Body of pancreas (tissue), 4 donors: ENCODE measurements at regions not wholly inside any gene's neighbourhood (a gene's known extent, or its start where the extent isn't known, plus 50 kb on each side); places are given as distances from the start of the nearest gene placed in this dataset.

ENCODE experiments used
- CTCF ChIP-seq, 7 experiments: fragments of 450-650 bp in 4 of 7; fragments of 200-600 bp in 3 of 7; sonication (generic) in 3 of 7; IDR thresholded peaks; one replicate each; pipeline ENCODE4 v1.5.1; 2016 to 2019; ENCODE audit warnings: antibody characterized with exemption in 7 of 7
- POLR2A ChIP-seq, 3 donors: fragments of 450-650 bp; IDR thresholded peaks; one replicate each; pipeline ENCODE4 v1.6.1; 2016; ENCODE audit warnings: antibody characterized with exemption in 3 of 3, mild to moderate bottlenecking in 2 of 3

GRCh38 chr2:21231985-21232384 is 108.2 kb downstream of the TDRD15 start:
- TF ChIP-seq CTCF (IDR thresholded peaks at IDR 0.05), result no peak
- TF ChIP-seq POLR2A (IDR thresholded peaks at IDR 0.05), result no peak
